AG04450 (cell line): ENCODE measurements at regions not wholly inside any gene's neighbourhood (a gene's known extent, or its start where the extent isn't known, plus 50 kb on each side); places are given as distances from the start of the nearest gene placed in this dataset.

Experiments
- CTCF ChIA-PET: fragments of 300-600, 350-600 bp; formaldehyde crosslinking; extraction: SDS; loops from one replicate; lab custom pipeline; 2022; ENCODE audit warnings: antibody characterized with exemption, inconsistent platforms; lab: Charles Lee
- POLR2A ChIA-PET: fragments of 350-600 bp; formaldehyde crosslinking; extraction: SDS; loops from one replicate; lab custom pipeline; 2021; ENCODE audit warnings: antibody characterized with exemption, inconsistent platforms; lab: Yijun Ruan, JAX
- DNase-seq: peaks from one replicate; pipeline ENCODE4 v3.0.0-alpha.2; 2011; ENCODE audit warnings: low read depth, low spot score
- H3K27ac ChIP-seq: one replicate; pipeline ENCODE4 v1.5.1; 2012; ENCODE audit warnings: low read depth, low read length, control low read depth
- H3K27me3 ChIP-seq: one replicate; pipeline ENCODE4 v1.6.0; 2012; ENCODE audit warnings: low read length; ENCODE audit not compliant: control insufficient read depth, insufficient read depth
- H3K4me3 ChIP-seq: 2 replicates; pipeline ENCODE4 v1.5.1; 2011; ENCODE audit warnings: mild to moderate bottlenecking, low read depth, low read length, control low read depth
- H3K9me3 ChIP-seq: 2 replicates; pipeline ENCODE4 v1.5.1; 2012; ENCODE audit warnings: low read length; ENCODE audit not compliant: control insufficient read depth, insufficient read depth
- CTCF ChIP-seq: IDR thresholded peaks from 2 replicates; pipeline ENCODE4 v1.5.1; 2011; ENCODE audit warnings: low read depth, low read length, control low read depth, inconsistent platforms

GRCh38 chr6:67391955-67392354 is 1243.1 kb upstream of the ADGRB3 start:
- H3K27me3 ChIP-seq = no peaks in the 10 kb centered on the region
- ChIA-PET CTCF (no interaction called here), POLR2A (no interaction called here)
- H3K9me3 ChIP-seq = no peaks in the 10 kb centered on the region; the same call in 1 of the 2 replicates
- no peak overlapping the region for H3K4me3 ChIP-seq
- no peak for DNase-seq
- no peak for TF ChIP-seq CTCF
- no peak overlapping the region for H3K27ac ChIP-seq

- H3K4me3 ChIP-seq = no peak overlapping the region
- no peak for DNase-seq
- no peaks in the 10 kb centered on the region for H3K27me3 ChIP-seq
- POLR2A ChIA-PET = no interaction called here
- no peak for TF ChIP-seq CTCF
- no peaks in the 10 kb centered on the region for H3K9me3 ChIP-seq
- H3K27ac ChIP-seq = no peak overlapping the region
- CTCF ChIA-PET = no interaction called here
Observed at GRCh38 chr6:67369679-67370078, 1265.4 kb upstream of the ADGRB3 start.

GRCh38 chr6:67362976-67363375 is 1272.1 kb upstream of the ADGRB3 start:
- TF ChIP-seq CTCF = no peak
- POLR2A ChIA-PET = no interaction called here
- no peak overlapping the region for H3K27ac ChIP-seq
- CTCF ChIA-PET = no interaction called here
- no peak overlapping the region for H3K4me3 ChIP-seq
- H3K9me3 ChIP-seq = no peaks in the 10 kb centered on the region
- DNase-seq = no peak
- H3K27me3 ChIP-seq = no peaks in the 10 kb centered on the region

GRCh38 chr6:67361264-67361663 is 1273.8 kb upstream of the ADGRB3 start:
- CTCF ChIA-PET = no interaction called here

GRCh38 chr6:67358241-67358640 is 1276.8 kb upstream of the ADGRB3 start:
- H3K9me3 ChIP-seq = no peaks in the 10 kb centered on the region
- H3K4me3 ChIP-seq = no peak overlapping the region
- TF ChIP-seq CTCF = no peak
- DNase-seq = no peak
- CTCF ChIA-PET = no interaction called here
- no peak overlapping the region for H3K27ac ChIP-seq
- POLR2A ChIA-PET = no interaction called here
- H3K27me3 ChIP-seq = no peaks in the 10 kb centered on the region

More at GRCh38 chr6:67361264-67361663, 1273.8 kb upstream of the ADGRB3 start:
- Histone ChIP-seq H3K4me3 (no peak overlapping the region), H3K9me3 (no peaks in the 10 kb centered on the region), H3K27me3 (no peaks in the 10 kb centered on the region), H3K27ac (no peak overlapping the region)
- POLR2A ChIA-PET = no interaction called here
- DNase-seq = no peak
- TF ChIP-seq CTCF = no peak
